Adrenal gland (tissue), 5 donors: ENCODE measurements at regions not wholly inside any gene's neighbourhood (a gene's known extent, or its start where the extent isn't known, plus 50 kb on each side); places are given as distances from the start of the nearest gene placed in this dataset.

Source experiments
- POLR2A ChIP-seq, 2 donors: fragments of 450-650 bp; IDR thresholded peaks; one replicate each; pipeline ENCODE4 v1.6.1; 2017; ENCODE audit warnings: antibody characterized with exemption in 2 of 2, mild to moderate bottlenecking in 2 of 2, moderate library complexity in 1 of 2
- TF ChIP-seq, protein P1 (sequence below), 6 experiments: fragments of 450-650 bp in 4 of 6; fragments of 200-600 bp in 2 of 6; sonication (generic) in 1 of 6; IDR thresholded peaks; 1 replicate in 5 of 6; 2 replicates in 1 of 6; pipeline versions ENCODE4 v1.5.1 to v1.8.0; 2016 to 2021; ENCODE audit warnings: antibody characterized with exemption in 6 of 6, mild to moderate bottlenecking in 2 of 6, moderate library complexity in 1 of 6
- donor health status: DM: no; HTN: no; CAD: no.

GRCh38 chr3:34929036-34929435 lies 710.3 kb upstream of the ARPP21 start:
- TF ChIP-seq, protein P1, sequence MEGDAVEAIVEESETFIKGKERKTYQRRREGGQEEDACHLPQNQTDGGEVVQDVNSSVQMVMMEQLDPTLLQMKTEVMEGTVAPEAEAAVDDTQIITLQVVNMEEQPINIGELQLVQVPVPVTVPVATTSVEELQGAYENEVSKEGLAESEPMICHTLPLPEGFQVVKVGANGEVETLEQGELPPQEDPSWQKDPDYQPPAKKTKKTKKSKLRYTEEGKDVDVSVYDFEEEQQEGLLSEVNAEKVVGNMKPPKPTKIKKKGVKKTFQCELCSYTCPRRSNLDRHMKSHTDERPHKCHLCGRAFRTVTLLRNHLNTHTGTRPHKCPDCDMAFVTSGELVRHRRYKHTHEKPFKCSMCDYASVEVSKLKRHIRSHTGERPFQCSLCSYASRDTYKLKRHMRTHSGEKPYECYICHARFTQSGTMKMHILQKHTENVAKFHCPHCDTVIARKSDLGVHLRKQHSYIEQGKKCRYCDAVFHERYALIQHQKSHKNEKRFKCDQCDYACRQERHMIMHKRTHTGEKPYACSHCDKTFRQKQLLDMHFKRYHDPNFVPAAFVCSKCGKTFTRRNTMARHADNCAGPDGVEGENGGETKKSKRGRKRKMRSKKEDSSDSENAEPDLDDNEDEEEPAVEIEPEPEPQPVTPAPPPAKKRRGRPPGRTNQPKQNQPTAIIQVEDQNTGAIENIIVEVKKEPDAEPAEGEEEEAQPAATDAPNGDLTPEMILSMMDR (IDR thresholded peaks at IDR 0.05) = no peak
- TF ChIP-seq POLR2A (IDR thresholded peaks at IDR 0.05) = no peak
